ENCODE measurements at regions not wholly inside any gene's neighbourhood (a gene's known extent, or its start where the extent isn't known, plus 50 kb on each side); places are given as distances from the start of the nearest gene placed in this dataset.

GRCh38 chr3:192024751-192025150 lies 563.8 kb downstream of the PYDC2 start:
- DNase-seq (ENCODE audit: low spot score): no peak
- Histone ChIP-seq H3K4me1 (ENCODE audit: control insufficient read depth in 4 of 4, insufficient read depth in 4 of 4, low read length in 3 of 4) (no peaks in the 10 kb centered on the region), H3K9ac (ENCODE audit: low read depth in 1 of 2, low read length in 2 of 2) (no peak overlapping the region), H3K36me3 (ENCODE audit: control insufficient read depth in 4 of 4, insufficient read depth in 3 of 4, low read depth in 1 of 4, low read length in 3 of 4) (no peaks in the 10 kb centered on the region), H3K27me3 (ENCODE audit: control insufficient read depth in 4 of 4, insufficient read depth in 4 of 4, low read length in 3 of 4) (no peaks in the 10 kb centered on the region), H3K27ac (ENCODE audit: low read depth in 1 of 2, low read length in 2 of 2) (no peak overlapping the region), H3K9me3 (ENCODE audit: control insufficient read depth in 4 of 4, low read length in 3 of 4) (no peaks in the 10 kb centered on the region), H3K4me3 (ENCODE audit: low read depth in 1 of 3, low read length in 3 of 3) (no peak overlapping the region)
- no peak for TF ChIP-seq FOXA1 (IDR thresholded peaks at IDR 0.05)
- no peak for TF ChIP-seq FOXA2 (IDR thresholded peaks at IDR 0.05)
- no peak for TF ChIP-seq RAD21 (IDR thresholded peaks at IDR 0.05)
- TF ChIP-seq EGR1 (IDR thresholded peaks at IDR 0.05; ENCODE audit: low read depth in 2 of 2): no peak
- TF ChIP-seq JUND (IDR thresholded peaks at IDR 0.05): no peak
- no peak for TF ChIP-seq YY1 (IDR thresholded peaks at IDR 0.05)
- TF ChIP-seq GABPA (IDR thresholded peaks at IDR 0.05 in 1 of 2, conservative IDR thresholded peaks at IDR 0.05 in 1 of 2): no peak
- TF ChIP-seq RXRA (IDR thresholded peaks at IDR 0.05): no peak
- TF ChIP-seq ZBTB33 (IDR thresholded peaks at IDR 0.05): no peak
- TF ChIP-seq REST (IDR thresholded peaks at IDR 0.05): no peak
- 53% methylated on average over 1 of the region's 1 CpG for WGBS

- WGBS: 73% methylated on average over 2 of the region's 2 CpGs
- H3K27me3 ChIP-seq (ENCODE audit: control insufficient read depth in 4 of 4, insufficient read depth in 4 of 4, low read length in 3 of 4): no peaks in the 10 kb centered on the region
- no peak overlapping the region for H3K27ac ChIP-seq (ENCODE audit: low read depth in 1 of 2, low read length in 2 of 2)
- H3K4me3 ChIP-seq (ENCODE audit: low read depth in 1 of 3, low read length in 3 of 3): no peak overlapping the region
- DNase-seq (ENCODE audit: low spot score): no peak
- no peaks in the 10 kb centered on the region for H3K9me3 ChIP-seq (ENCODE audit: control insufficient read depth in 4 of 4, low read length in 3 of 4)
- no peaks in the 10 kb centered on the region for H3K36me3 ChIP-seq (ENCODE audit: control insufficient read depth in 4 of 4, insufficient read depth in 3 of 4, low read depth in 1 of 4, low read length in 3 of 4)
- H3K4me1 ChIP-seq (ENCODE audit: control insufficient read depth in 4 of 4, insufficient read depth in 4 of 4, low read length in 3 of 4): no peaks in the 10 kb centered on the region
- no peak overlapping the region for H3K9ac ChIP-seq (ENCODE audit: low read depth in 1 of 2, low read length in 2 of 2)
- TF ChIP-seq SP1 (IDR thresholded peaks at IDR 0.05) (no peak), NR2F2 (IDR thresholded peaks at IDR 0.05) (no peak), ZBTB33 (IDR thresholded peaks at IDR 0.05) (no peak), HNF4A (conservative IDR thresholded peaks at IDR 0.05) (no peak), RXRA (IDR thresholded peaks at IDR 0.05) (no peak), ATF3 (IDR thresholded peaks at IDR 0.05) (no peak), JUND (IDR thresholded peaks at IDR 0.05) (no peak), FOXA1 (IDR thresholded peaks at IDR 0.05) (no peak), MAX (IDR thresholded peaks at IDR 0.05) (no peak), RAD21 (IDR thresholded peaks at IDR 0.05) (no peak), EGR1 (IDR thresholded peaks at IDR 0.05; ENCODE audit: low read depth in 2 of 2) (no peak), GABPA (IDR thresholded peaks at IDR 0.05 in 1 of 2, conservative IDR thresholded peaks at IDR 0.05 in 1 of 2) (no peak), CTCF (IDR thresholded peaks at IDR 0.05; ENCODE audit: low read depth, low read length, missing input control) (no peak)
Measured at GRCh38 chr3:192026661-192027060, 565.7 kb downstream of the PYDC2 start.

Data from liver (tissue), 8 donors.